ENCODE measurements at regions not wholly inside any gene's neighbourhood (a gene's known extent, or its start where the extent isn't known, plus 50 kb on each side); places are given as distances from the start of the nearest gene placed in this dataset.
A peak's percentile ranks its signal among the peaks of the same experiment; 100 is the strongest.

- H3K36me3 Mint-ChIP-seq (ENCODE audit: low read depth): no peaks in the 10 kb centered on the region
- Histone ChIP-seq H3K4me1 (ENCODE audit: control insufficient read depth, insufficient read depth, low read length) (no peaks in the 10 kb centered on the region), H3K4me3 (ENCODE audit: low read length) (no peak overlapping the region), H3K9ac (ENCODE audit: extremely low read depth, low read length, poor library complexity, severe bottlenecking) (no peak overlapping the region), H3K36me3 (ENCODE audit: control insufficient read depth, insufficient read depth, low read length) (no peaks in the 10 kb centered on the region), H3K27me3 (ENCODE audit: control insufficient read depth, insufficient read depth, low read length, poor library complexity, severe bottlenecking) (no peaks in the 10 kb centered on the region), H3K9me3 (ENCODE audit: control insufficient read depth, low read length) (no peaks in the 10 kb centered on the region), H3K27ac (ENCODE audit: low read depth, low read length) (no peak overlapping the region)
- H3K4me1 Mint-ChIP-seq: peaks cover 3% of the 10 kb centered on the region
- 91% methylated on average over 1 of the region's 1 CpG; no CpG with 5 or more reads in 1 of the 2 experiments for WGBS, 2 experiments (ENCODE audit: insufficient coverage in 1 of 2, insufficient read length in 1 of 2)
- H3K4me3 Mint-ChIP-seq: no peak overlapping the region
- no peak for TF ChIP-seq CTCF (conservative IDR thresholded peaks at IDR 0.05)
- DNase-seq: no peak
- H3K27ac Mint-ChIP-seq: no peak overlapping the region
- peaks cover 4% of the 10 kb centered on the region for H3K27me3 Mint-ChIP-seq (ENCODE audit: insufficient read depth)
- H3K9me3 Mint-ChIP-seq: no peaks in the 10 kb centered on the region
Measured at GRCh38 chr6:47372318-47372717, 62.6 kb upstream of the TNFRSF21 start.

DNA sequence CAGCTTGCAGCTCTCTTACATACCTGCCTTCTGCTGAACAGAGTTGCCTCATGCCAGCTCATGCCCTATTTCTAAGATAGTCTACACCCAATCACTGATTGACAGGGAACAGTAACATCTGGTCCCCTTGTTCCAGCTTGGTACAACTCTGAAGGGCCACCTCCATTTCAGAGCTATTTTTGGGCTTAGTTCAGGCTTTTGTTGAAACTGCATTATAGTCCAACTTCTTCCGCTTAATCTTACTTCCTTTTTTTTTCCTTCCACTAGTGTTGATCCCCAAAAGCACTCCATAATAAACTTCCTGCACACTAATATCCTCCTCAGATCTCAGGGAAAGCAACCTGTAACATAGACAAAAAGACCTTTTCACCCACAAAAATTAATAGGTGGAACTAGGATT lies 65.7 kb upstream of the TNFRSF21 start:
- DNase-seq: no peak
- Histone ChIP-seq H3K27ac (ENCODE audit: low read depth, low read length) (no peak overlapping the region), H3K9ac (ENCODE audit: extremely low read depth, low read length, poor library complexity, severe bottlenecking) (no peak overlapping the region), H3K36me3 (ENCODE audit: control insufficient read depth, insufficient read depth, low read length) (no peaks in the 10 kb centered on the region), H3K4me1 (ENCODE audit: control insufficient read depth, insufficient read depth, low read length) (no peaks in the 10 kb centered on the region), H3K27me3 (ENCODE audit: control insufficient read depth, insufficient read depth, low read length, poor library complexity, severe bottlenecking) (no peaks in the 10 kb centered on the region), H3K9me3 (ENCODE audit: control insufficient read depth, low read length) (no peaks in the 10 kb centered on the region), H3K4me3 (ENCODE audit: low read length) (no peak overlapping the region)
- no peaks in the 10 kb centered on the region for H3K9me3 Mint-ChIP-seq
- no peak overlapping the region for H3K27ac Mint-ChIP-seq
- H3K4me3 Mint-ChIP-seq: no peak overlapping the region
- H3K4me1 Mint-ChIP-seq: peaks cover 3% of the 10 kb centered on the region
- H3K27me3 Mint-ChIP-seq (ENCODE audit: insufficient read depth): peaks cover 4% of the 10 kb centered on the region
- no peaks in the 10 kb centered on the region for H3K36me3 Mint-ChIP-seq (ENCODE audit: low read depth)
- TF ChIP-seq CTCF (conservative IDR thresholded peaks at IDR 0.05): no peak
- 93 to 100% methylated on average over 1 of the region's 1 CpG for WGBS, 2 experiments (ENCODE audit: insufficient coverage in 1 of 2, insufficient read length in 1 of 2)

GRCh38 chr6:47376930-47377329 lies 67.2 kb upstream of the TNFRSF21 start:
- Histone ChIP-seq H3K27ac (ENCODE audit: low read depth, low read length) (no peak overlapping the region), H3K9me3 (ENCODE audit: control insufficient read depth, low read length) (no peaks in the 10 kb centered on the region), H3K4me3 (ENCODE audit: low read length) (no peak overlapping the region), H3K36me3 (ENCODE audit: control insufficient read depth, insufficient read depth, low read length) (no peaks in the 10 kb centered on the region), H3K4me1 (ENCODE audit: control insufficient read depth, insufficient read depth, low read length) (no peaks in the 10 kb centered on the region), H3K27me3 (ENCODE audit: control insufficient read depth, insufficient read depth, low read length, poor library complexity, severe bottlenecking) (no peaks in the 10 kb centered on the region), H3K9ac (ENCODE audit: extremely low read depth, low read length, poor library complexity, severe bottlenecking) (no peak overlapping the region)
- H3K4me3 Mint-ChIP-seq: no peak overlapping the region
- WGBS, 2 experiments (ENCODE audit: insufficient coverage in 1 of 2, insufficient read length in 1 of 2): 94% methylated on average over 9 to 15 of the region's 15 CpGs
- peak; percentile 24 for DNase-seq
- no peaks in the 10 kb centered on the region for H3K36me3 Mint-ChIP-seq (ENCODE audit: low read depth)
- no peaks in the 10 kb centered on the region for H3K4me1 Mint-ChIP-seq
- no peak overlapping the region for H3K27ac Mint-ChIP-seq
- H3K9me3 Mint-ChIP-seq: no peaks in the 10 kb centered on the region
- no peak for TF ChIP-seq CTCF (conservative IDR thresholded peaks at IDR 0.05)
- peaks cover 4% of the 10 kb centered on the region for H3K27me3 Mint-ChIP-seq (ENCODE audit: insufficient read depth)
